ENCODE measurements at regions not wholly inside any gene's neighbourhood (a gene's known extent, or its start where the extent isn't known, plus 50 kb on each side); places are given as distances from the start of the nearest gene placed in this dataset.

GRCh38 chr1:5367306-5367705 lies 624.9 kb downstream of the NPHP4 start:
- DNase-seq = no peak

DNA sequence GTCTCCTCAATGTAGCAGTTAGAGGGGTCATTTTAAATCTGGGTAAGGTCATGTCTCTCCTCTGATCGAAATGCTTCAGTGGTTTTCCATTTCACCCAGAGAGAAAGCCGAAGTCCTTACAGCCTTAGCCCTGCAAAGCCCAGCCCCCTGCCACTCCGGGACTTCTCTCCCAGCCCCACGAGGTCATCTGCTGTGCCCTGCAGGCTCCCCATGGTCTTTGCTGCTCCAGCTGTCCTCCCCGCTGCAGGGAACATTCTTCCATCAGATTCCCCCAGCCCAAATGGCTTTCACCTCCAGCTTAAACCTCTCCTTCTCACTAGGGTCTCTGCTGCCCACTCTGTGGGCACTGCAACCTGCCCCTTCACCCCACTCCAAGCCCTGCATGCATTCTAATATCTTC lies 626.5 kb downstream of the NPHP4 start:
- DNase-seq = no peak

DNA sequence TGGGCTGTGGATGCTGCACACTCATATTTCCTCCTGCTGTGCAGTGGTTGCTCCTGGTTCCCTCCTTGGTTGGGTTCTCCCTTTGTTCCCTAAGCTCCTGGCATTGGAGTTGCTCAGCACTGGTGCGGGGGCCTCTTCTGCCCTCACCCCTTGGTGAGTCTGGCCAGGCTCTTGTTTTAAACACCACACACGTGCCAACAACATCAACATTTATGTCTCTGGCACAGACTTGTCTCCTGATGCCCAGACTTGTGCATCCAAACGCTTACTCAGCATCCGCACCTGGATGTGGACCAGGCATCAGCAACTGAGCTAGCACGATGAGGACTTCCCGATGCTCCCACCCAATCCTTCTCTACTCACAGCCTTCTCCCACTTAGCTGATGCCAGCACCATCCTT lies 627.6 kb downstream of the NPHP4 start:
- no peak for DNase-seq

- no peak for DNase-seq
Measured at GRCh38 chr1:5354681-5355080, 637.5 kb downstream of the NPHP4 start.

- DNase-seq = no peak
Measured at GRCh38 chr1:5351366-5351765, 640.9 kb downstream of the NPHP4 start.

- DNase-seq = no peak
Measured at GRCh38 chr1:5349526-5349925, 642.7 kb downstream of the NPHP4 start.

DNA sequence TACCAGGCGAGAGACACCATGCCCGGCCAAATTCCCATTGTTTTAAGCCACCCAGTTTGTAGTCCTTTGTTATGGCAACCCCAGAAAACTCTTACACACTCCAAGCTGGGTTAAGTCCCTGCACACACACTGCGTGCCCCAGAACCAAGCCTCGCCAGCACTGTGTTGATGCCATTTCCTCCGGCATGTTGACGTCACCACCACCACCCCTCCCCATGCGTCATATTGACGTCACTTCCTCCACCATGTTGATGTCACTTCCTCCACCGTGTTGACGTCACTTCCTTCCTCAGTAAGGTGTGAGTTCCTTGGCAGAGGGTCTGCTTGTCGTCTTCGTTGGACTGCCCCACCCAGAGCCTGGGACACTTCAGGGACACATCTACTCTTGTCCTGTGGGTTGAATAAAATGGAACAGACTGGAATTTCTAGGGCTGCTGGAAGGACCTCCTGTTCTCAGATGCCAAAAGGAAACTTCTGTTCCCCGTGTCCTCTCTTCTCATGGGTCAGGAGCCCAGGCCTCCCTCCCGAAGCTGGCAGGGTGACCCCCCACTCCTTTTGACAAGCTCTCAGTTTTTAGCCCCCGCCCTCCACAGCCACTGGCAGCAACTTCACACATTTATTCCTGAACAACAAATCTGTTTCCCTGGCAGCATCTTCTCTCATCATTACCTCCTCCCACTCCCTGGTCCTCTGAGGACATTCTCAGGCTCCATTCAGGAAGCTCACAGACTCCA lies 643.3 kb downstream of the NPHP4 start:
- DNase-seq = no peak

DNA sequence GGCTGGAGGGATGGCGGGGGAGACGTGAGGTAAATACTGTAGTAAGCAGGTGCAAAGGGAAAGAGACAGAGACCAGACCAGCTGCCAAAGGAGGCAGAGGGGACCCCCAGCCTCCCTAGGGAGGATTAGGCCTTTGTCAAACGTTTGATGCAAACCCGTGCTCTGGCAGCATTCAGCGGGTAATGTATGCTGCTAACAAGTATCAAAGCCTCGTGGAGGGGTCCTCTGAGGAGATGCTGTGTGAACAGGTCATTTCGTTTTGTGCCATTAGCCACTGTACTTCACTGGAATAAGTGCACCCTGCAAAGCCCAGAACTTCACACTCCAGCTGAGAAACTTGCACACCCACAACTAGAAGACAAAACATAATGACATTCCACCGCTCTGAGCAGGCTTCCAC lies 644.5 kb downstream of the NPHP4 start:
- DNase-seq = no peak

DNA sequence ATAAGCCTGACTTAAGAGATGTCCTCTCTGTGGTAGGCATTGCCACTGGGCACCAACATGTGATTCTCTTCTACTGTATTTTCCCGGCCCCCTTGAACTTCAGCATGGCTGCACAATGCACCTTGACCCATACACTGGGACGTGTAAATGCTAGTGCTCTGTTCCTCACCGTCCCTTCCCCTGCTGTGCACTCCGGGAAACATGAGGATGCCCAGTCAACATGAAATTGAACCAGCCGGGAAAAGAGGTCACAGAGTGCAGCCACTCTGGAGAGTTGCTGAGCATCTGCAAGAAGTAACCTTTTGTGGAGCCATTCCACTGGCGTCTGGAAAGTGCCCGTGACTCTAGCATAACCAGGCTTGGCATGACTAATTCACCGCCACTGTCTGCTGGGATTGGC lies 646.7 kb downstream of the NPHP4 start:
- no peak for DNase-seq

DNA sequence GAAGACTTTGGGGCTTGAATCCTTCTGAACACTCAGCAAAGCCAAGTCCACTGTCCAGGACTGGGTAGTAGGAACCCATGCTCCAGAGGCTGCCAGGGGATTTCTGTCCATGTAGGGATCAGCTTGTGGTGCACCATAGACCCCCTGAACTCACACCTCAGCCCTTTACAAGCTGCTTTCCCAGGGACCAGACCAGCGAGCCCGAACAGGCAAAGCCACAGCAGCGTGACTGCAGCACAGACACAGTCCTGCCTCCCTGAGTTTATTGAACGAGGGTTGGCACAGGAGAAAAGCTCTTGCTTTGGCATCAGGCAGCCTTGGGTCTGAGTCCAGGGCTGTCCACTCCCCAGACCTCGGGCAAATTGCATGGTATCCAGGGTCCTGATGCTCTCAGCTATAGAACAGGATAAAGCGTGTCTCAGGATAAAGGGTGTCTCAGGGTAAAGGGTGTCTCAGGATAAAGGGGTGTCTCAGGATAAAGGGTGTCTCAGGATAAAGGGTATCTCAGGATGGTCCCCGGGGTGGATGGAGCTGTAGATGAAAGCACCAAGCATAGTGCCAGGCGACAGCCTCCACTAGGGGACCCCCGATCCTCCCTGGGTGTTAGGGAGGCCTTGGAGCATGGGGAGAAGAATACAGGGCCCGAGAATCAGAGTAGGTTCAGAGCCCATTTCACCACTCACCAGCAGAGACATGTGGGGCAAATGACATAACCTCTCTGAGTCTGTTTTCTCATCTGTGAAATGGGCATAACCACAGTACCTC lies 648.8 kb downstream of the NPHP4 start:
- DNase-seq = no peak

GRCh38 chr1:5342830-5343229 lies 649.4 kb downstream of the NPHP4 start:
- no peak for DNase-seq

GRCh38 chr1:5342172-5342571 lies 650.1 kb downstream of the NPHP4 start:
- no peak for DNase-seq

DNA sequence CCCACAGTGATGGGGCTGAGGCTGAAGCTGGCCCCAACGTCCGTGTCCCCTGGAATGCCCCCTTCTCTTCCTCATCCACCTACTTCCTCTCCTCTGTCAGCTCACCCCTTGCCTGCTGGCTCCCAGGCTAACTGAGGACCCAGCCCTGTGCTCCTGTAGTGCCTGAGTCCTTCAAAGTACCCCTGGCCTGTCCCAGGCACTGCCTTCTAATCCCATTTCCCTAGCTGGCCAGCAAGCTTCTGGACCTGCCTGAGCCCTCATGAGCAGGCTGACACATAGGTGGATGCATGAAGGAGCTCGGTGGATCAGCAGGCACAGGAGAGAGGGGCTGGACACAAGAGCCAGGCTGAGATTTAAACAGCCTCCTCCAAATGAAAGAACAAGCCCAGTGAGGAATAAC lies 650.8 kb downstream of the NPHP4 start:
- DNase-seq = no peak

DNA sequence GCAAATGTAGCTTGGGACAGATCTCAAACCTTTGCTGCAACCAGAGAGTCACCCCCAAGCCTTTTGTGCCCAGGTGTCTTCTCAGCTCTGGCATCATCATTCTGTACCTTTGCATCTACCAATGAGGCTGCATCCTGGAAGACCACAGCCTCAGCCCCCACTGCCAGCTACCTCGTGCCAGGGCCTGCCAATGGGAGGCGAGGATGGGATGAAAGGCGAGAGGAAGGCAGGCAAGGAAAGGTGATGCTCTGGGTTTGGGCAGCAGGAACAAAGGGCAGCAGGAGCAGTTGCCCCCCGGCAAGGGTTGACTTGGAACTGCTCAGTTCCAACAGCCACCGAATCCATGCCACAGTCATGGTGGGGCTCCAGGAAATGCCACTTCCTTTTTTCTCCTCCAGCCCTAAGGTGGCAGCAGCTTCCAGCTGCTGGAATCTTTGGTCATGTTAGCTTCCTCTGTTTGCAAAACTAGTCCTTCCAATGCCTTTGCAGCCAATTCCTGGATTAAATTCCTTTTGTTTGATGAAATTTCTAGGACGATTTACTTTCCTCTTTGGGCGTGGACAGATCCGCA lies 651.6 kb downstream of the NPHP4 start:
- no peak for DNase-seq

- no peak for DNase-seq
Measured at GRCh38 chr1:5338466-5338865, 653.8 kb downstream of the NPHP4 start.

GRCh38 chr1:5333291-5333690 lies 658.9 kb downstream of the NPHP4 start:
- no peak for DNase-seq

DNA sequence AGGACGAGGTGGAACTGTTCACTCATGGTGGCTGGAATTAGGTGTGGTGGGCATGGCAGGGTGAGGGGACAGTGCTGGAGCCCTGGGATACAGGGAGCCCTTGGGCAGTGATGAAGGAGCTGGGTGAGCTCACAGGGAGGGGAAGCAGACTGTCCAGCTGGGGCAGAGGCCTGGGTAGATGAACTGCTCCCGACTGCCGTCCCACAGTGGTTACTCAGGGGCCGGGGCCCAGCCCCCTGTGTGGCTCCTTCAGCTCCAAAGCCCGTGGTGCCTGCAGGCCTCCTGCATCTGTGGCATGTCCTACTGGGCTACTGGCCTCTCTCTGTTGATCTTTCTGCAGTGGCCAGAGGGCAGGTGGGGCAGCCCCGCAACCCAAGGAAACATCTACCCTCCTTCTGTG lies 661.1 kb downstream of the NPHP4 start:
- no peak for DNase-seq

- DNase-seq = no peak
Measured at GRCh38 chr1:5329068-5329739, 663.0 kb downstream of the NPHP4 start.

- no peak for DNase-seq
Measured at GRCh38 chr1:5324883-5325282, 667.3 kb downstream of the NPHP4 start.

DNA sequence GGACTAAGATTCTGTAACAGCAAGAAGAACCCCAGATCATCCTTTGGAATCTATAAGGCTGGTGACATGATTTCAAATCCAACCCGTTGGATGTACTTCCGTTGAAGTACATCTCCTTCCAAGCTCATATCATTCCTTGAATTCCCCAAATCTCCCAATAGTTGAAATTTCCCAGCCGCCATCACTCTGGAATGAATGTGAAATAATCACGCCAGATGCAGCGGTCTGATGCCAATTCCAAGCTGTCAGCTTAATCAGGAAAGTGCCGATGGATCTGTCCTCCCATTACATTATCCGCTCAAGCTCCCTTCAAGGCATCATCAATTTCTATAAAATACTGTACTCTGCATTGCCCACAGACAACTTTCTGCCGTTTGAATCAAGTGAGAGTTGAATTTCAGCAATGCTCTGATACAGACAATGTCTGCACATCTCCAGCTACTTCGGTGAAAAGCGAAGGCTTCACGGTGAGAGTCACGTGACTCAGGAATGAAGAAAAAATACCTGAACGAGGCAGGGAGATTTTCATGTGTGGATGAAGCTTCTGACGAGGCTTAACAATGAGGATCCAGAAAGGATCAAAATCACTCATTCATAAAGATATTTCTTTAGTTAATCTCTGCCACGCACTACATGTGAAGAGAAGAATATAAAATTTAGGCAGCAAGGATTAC lies 663.9 kb downstream of the AJAP1 start:
- no peak for DNase-seq

DNA sequence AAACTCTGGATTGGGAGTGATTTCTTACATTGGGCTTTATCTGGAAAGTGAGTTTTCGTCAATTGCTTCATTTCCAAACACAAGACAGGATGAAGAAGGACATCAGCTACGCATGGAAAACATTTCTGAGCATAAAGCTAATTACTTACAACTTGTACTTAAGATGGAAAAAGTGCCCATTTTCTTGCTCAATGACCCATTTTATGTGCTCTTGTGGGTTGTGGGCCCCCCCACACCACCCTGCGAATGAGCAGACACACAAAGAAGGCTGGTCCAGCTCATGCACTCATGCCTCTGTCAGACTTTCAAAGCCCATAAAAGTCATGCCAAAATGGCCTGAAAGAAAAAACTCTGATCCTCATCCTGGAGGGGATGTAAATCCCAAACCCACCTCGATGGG lies 663.0 kb downstream of the AJAP1 start:
- DNase-seq = no peak

DNA sequence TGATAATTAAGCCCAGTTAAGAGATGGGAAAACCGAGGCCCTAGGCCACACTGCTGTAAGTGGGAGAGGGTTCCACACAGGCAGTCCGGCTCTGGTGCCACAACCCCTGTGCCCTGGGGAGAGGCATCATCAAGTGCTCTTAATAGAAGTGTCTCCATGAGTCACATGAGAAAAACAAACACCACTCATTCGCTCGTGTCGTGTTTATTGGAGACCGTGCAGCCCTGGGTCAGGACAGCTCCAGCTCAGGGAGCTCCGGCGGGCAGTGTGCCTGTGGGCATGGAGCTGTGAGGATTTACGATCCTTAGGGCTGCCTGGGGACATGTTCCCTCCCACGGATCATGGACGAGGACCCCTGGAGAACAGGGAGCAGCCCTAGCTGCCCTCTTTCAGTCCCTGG lies 658.5 kb downstream of the AJAP1 start:
- peak; percentile 7 for DNase-seq

- no peak for DNase-seq
Measured at GRCh38 chr1:5312293-5312674, 657.9 kb downstream of the AJAP1 start.
